Renal cortex interstitium (tissue), 11 donors: ENCODE measurements at regions not wholly inside any gene's neighbourhood (a gene's known extent, or its start where the extent isn't known, plus 50 kb on each side); places are given as distances from the start of the nearest gene placed in this dataset.
A peak's percentile ranks its signal among the peaks of the same experiment; 100 is the strongest.

Experiments
- DNase-seq, 11 donors: peaks; one replicate each; pipeline ENCODE4 v3.0.0-alpha.2; 2013; ENCODE audit warnings: low read depth in 9 of 11, low spot score in 4 of 11; ENCODE audit errors: extremely low read depth in 1 of 11

DNA sequence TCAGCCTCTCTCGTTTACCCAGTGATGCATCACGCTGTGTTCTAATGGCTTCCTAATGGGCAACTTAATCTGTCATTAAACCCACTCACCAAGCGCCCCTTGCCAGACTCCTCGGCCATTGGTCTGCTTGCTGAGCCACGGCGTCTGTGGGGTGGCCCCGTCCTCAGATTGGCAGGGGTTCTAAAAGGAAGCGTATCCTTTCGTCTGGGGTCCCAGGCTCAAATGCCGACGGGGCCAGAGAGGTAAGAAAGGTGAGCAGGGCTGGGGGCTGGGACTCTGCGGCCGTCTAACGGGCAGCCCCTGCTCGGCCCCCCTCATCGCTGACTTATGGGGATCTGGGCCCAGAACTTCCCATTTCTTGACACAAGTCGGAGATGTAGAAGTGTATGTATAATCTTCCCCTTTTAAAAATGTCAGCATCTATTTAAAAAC lies 315.1 kb upstream of the PROK2 start:
- DNase-seq: peak in 1 of 11 donors; percentile 37

DNA sequence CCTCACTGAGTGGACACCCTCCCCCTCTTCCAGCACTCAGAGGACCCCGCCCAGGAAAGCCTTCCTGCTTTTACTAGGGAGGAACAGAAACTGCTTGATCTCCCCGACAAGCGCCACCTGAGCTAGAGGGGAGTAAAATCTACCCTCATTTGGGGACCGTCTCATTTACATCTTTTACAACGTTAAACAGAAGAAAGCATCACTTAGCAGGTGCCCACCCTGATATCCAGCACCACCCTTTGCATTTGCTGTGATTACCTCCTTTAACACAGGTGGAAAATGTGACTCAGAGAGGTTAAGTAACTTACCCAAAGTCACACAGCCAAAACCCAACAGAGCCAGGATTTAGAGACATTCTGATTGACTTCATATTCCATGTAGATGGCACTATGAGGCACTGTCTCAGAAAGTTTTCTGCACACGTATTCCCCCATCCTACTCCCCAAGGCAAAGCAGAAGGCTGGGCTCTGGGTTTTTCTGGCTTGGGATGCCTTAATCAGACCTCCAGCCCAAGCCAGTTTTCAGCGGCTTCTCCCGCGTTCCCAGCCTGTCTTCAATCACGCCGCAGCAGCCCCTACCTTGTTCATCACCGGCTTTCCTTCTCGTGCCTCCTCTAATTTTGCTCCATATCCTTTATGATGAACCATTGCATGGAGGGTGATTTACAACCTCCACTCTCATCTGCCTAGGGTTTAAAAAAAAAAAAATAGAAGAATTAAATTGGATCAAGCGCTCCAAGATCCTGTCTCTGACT lies 314.6 kb upstream of the PROK2 start:
- DNase-seq: no peak

DNA sequence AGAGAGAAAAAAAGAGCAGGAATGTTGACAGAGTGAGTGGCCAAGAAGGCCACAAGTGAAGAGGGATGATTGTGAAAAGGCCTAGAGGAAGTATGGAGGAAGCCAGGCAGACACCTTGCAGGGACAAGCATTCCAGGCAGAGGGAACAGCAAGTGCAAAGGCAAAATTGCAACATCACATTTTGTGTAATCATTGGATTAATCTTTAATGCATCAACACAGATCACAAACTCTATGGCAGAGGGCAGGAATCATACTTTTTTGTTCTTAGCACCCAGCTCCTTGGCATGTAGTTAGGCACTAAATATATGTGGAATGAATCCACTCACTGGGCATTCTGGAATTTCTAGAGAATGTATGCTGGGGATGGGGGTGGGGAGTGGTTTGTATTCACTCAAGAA lies 312.1 kb upstream of the PROK2 start:
- no peak for DNase-seq

DNA sequence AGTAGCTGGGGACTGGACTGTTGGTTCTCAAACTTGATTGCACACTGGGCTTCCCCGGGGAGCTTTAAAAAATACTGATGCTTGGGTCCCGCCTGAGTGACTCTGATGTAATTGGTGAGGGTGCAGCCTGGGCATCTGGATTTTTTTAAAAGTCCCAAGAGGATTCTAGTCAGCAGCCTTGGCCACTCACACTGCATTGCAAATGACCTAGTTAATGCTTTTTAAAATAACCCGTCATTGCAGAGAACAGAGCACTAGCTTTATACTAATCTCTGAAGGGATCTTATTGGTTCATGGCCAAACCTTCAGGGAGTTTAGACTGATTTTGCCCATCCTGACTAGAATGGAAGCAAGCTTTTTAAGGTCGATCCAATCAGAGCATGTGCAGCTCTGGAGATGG lies 310.6 kb upstream of the PROK2 start:
- no peak for DNase-seq

DNA sequence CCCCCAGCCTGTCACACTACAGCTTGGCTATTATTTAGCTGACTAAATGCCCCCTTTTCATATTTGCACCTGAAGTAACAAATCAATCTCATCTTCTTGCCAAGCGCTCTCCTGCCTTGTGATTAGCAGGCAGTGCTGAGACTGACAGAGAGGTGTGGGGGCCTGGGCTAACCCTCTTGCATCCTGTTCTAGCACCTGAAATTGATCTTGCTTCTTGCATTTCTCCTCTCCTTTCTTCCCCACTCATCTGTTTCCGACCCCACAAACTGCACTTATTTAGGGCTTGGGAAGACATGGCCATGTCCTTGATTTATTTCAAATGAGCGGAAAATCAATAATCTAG lies 309.0 kb upstream of the PROK2 start:
- no peak for DNase-seq

DNA sequence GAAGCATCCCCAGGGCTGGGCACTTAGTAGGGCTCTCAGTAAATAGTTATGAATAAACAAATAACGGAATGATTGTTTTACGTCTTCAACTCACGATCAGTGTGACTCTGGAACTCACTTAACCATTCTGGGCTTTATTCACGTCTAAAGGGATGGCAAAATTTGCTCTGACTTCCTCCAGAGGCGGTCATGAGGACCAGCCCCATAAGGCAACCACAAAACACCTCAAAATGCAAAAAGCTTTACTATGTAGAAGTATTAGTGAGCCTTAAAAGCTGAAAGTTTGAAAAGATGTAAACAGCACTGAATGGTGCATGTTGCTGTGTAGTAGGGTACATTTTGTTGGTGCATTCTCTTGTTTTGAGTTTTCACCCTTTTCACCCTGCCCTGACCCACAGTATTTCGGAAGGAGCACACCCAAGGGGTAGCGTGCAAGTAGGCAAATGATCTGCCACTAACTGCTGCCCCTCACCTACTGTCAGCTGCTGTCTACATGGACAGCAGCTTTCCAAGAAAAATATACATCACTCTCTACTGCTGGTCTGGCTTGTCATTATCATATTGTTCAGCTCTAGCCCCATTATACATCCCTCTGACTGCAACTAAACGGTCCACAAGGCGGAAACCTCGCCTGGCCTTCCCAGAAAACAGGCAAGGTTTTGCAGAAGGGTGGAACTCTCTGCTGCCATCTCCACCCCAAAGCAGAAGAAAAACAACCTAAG lies 308.5 kb upstream of the PROK2 start:
- DNase-seq: no peak

DNA sequence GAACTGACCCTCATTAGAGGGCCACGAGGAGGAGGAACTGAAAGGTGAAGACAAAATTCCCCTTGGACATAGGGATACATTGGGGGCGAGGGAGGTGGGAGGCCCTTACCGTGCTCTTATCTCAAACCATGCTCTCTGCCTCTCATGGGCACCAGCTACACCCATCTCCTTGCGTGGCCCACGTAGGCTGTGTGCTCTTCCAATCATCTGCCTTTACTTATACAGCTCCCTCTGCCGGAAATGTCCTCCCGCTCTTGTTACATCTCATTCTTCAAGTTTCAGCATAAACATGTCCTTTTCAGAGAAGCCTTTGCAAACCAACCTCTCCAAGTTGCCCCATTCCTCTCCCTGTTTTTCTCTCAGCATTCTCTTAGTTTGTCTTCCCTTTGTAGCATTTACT lies 307.8 kb upstream of the PROK2 start:
- DNase-seq: no peak

DNA sequence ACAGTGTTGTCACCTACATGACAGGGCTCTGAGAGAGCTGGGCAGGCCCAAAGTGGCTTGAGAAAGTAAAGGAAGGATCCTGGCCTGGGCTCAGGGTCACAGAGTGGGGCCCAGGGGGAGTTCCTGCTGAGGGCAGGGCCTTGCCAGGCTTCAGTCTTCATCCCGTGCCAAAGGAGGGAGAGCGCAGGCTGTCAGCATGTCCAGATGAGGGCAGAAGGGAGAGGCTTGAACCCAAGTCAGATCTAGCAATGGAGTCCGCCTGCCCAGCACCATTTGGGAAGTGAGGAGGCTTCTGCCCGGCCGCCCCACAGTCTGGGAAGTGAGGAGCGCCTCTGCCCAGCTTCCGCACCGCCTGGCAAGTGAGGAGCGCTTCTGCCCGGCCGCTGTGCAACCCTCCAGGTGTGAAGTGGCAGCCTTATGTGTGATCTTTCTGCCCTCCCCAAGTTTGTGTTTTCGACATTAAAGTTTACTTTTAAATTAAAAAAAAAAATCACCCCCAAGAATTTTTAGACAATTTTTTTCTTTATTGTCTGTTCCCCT lies 303.6 kb upstream of the PROK2 start:
- DNase-seq: no peak

DNA sequence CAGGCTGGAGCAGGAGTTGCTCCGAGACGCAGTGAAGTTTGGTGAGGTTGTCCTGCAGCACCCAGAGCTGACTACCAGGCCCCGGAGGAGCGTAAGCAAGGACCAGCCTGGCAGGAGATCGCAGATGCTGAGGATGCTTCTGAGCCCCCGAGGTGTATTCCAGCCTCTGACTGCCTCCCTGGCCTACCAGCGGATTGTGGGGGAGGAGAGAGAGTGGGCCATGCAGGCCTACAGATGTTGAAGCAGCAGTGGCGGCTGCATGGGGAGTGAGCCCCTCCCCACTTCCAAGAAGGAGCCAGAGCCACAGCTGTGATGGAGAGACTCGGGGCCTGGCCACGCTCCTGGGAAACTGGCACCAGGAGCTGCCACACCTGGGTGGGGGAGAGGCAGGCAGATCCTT lies 302.5 kb upstream of the PROK2 start:
- no peak for DNase-seq

DNA sequence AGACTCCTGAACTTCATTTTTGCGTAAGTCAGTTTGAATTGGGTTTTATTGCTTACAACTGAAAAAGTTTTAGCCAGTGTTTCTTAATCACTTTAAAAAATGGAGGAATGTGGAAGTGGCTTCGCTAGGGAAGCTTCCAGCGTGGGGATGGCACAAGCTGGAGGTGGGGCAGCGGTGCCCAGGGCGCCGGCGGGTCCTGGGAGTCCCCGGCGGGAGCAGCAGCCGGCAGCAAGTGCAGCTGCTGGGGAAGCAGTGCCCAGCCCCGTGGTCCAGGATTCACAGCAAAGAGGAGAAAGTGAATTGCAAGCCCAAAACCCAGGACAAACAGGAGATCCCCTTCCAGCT lies 301.8 kb upstream of the PROK2 start:
- no peak for DNase-seq

DNA sequence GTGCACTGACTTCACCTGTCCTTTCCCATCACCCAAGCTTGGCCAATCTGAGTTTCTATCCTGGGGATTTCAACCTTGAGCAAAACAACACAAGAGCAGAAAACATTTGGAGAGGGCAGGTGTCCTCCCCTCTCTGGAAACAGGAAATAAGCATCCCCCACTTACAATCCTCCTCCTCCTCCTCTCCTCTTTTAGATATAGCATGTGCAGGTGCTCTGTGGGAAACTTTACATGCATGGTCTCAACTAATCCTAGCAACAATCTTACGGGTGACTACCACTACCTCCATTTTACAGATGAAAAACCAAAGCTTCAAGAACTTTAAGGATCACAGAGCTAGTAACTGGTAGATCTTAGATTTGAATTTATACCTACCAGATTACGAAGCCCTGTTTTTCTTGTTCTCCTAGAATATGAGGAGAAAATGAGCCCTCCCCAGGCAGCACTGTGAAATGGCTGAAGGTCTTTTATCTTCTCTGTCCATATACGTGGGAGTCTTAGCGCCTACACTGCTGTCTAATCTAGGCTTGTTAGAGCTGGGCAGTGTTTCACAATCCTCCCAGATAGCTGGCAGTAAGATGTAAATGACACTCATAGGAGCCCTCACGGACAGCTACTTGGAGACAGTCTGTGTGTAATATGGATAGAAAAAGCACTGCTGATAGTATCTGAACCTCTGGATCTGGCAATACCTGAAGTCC lies 301.2 kb upstream of the PROK2 start:
- no peak for DNase-seq

DNA sequence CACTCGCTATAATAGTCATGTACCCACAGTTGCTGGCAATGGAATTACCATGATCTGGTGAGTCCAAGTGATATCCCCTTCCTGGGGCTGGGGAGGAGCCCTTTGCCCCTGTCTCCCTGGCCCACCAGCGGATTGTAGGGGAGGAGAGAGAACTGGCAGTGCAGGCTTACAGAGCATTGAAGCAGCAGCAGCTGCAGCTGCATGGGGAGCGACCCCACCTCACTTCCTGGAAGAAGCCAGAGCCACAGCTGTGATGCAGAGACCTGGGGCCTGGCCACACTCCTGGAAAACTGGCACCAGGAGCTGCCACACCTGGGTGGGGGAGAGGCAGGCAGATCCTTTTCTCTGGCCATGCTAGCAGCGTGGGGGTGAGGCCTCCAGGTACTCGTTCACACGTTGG lies 300.1 kb upstream of the PROK2 start:
- no peak for DNase-seq

DNA sequence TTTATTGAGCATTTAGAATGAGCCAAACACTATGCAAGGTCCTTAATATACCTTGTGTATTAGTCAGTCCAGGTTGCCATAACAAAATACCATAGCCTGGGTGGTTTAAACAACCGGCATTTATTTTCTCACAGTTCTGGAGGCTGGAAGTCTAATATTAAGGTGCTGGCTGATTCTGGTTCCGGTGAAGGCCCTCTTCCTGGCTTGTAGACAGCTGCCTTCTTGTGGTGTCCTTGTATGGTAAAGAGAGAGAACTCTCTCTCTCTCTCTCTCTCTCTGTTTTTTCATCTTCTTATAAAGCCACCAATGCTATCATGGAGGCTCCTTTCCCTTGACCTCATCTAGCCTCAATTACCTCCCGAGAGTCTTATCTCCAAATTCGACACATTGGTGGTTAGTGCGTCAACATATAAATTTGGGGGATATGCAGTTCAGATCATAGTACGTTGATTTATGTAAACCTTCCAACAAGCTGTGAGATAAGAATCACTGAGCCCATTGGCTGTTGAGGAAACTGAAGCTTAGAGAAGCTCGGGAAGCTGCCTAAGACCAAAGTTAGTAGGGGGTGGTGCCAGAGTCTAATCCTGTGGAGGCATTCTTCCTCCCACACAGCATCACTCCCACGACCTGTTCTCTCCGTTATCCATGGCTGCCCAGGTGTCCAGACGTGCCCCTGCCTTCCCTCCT lies 298.0 kb upstream of the PROK2 start:
- DNase-seq: no peak

DNA sequence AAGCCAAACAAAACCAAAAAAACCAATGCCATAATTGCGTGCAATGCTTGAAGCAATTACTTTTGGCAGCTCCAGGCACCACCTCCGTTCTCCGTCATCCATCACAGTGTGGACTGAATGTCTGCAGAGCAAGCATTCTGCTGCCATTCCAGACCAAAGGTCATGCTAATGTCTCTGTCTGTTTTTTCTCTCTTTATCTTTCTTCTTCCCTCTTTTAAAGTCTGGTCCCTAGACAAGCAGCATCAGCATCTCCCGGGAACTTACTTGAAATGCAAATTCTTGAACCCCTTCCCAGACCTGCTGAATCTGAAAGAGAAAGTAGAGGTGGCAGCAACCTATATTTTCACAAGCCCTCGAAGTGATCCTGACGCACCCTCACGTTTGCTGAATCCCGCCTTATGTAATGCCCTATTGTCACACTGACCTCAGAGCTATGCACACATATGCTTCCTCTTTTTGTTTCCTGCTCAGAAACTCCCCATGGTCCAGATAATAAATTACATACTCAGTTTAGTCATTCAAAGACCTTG lies 297.3 kb upstream of the PROK2 start:
- no peak for DNase-seq

DNA sequence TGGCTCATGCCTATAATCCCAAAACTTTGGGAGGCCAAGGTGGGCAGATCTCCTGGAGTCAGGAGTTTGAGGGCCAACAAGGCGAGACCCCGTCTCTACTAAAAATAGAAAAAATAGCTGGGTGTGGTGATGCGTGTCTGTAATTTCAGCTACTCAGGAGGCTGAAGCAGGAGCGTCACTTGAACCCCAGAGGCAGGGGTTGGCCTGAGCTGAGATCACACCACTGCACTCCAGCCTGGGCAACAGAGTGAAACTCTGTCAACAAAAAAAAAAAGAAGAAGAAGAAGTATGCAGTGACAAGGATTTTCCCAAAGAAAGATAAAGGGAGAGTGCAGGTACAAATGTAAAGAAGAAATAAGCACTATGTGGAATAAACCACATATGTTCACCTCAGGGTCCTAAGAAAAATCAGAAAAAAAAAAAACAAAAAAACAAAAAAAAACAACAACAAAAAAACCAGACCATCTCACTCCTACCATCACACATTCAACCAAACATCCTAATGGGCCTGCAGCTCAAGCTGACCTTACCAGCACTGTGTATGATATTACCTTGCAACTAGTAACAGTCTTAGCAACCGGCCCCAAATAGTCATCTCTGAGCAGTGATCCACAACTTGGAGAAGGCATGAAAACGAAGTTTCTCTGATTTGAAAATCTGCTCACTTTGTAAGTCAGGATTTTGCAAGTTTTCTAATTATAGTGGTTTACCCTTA lies 296.7 kb upstream of the PROK2 start:
- no peak for DNase-seq

DNA sequence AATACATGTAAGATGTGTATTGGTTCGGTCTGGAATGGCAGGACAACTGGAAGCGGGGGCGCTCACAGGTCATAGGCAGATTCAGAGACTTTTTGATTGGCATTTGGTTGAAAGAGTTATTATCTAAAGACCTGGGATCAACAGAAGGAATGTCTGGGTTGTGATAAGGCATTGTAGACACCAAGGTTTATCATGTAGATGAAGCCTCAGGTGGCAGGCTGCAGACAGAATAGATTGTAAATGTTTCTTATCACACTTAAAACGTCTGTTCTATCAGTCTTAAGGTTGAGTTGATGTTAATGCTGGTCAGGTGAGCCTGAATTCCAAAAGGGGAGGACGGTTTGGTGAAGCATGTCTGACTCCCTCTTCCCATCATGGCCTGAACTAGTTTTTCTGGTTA lies 295.9 kb upstream of the PROK2 start:
- DNase-seq: no peak

DNA sequence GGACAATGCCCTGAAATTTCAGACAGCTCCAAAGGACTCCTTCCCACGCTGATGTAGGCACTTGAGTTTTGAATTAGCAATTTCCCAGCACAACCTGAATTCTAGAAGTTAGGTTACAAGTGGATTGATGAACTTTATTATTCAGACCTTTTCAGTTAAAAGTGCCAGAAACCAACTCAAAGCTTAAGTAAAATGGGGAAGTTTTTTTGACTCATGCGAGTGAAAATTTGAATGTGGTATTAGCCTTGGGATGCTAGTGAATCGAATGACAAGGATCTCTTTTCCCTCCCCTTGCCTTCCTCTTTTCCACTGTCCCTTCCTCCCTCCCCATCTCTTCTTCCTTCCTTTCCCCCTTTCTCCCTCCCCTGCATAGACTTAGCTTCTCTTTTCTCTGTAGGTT lies 295.1 kb upstream of the PROK2 start:
- DNase-seq: no peak

DNA sequence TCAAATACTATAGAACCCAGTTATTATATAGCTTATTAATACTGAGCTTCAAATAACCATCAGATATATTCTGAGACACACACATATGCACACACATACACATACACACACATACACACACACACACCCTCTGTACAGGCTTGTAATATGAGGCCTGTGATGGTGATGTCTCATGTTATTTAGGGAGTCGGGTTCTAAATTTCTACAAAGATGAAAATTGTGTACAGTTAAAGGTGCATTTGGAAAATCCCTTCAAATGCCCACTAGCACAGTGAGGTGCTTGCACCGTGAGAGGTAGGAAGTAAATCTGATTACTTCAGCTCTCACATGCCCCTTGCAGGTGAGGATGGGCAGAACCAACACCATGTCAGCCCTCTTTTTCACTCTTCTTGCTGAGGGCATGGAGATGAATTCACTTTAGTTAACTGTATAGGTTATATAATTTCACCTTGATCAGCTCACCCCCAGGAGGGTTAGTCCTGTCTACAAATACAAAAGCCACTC lies 294.5 kb upstream of the PROK2 start:
- no peak for DNase-seq
